GM23248 (cell line): ENCODE measurements at regions not wholly inside any gene's neighbourhood (a gene's known extent, or its start where the extent isn't known, plus 50 kb on each side); places are given as distances from the start of the nearest gene placed in this dataset.

ENCODE experiments used
- DNase-seq: peaks from one replicate; pipeline ENCODE4 v3.0.0-alpha.2; 2015
- H2AFZ ChIP-seq: fragments of 200-600 bp; sonication (generic); 2 replicates; pipeline ENCODE4 v1.6.1; 2016; ENCODE audit warnings: antibody characterized with exemption
- H3F3A ChIP-seq: fragments of 200-600 bp; sonication (generic); 2 replicates; pipeline ENCODE4 v1.6.1; 2016; ENCODE audit warnings: mild to moderate bottlenecking, antibody characterized with exemption, mixed run types; ENCODE audit not compliant: insufficient read depth
- H3K27ac ChIP-seq: fragments of 200-600 bp; sonication (generic); 2 replicates; pipeline ENCODE4 v1.5.1; 2016; ENCODE audit warnings: mild to moderate bottlenecking
- H3K27me3 ChIP-seq: fragments of 200-600 bp; sonication (generic); replicated peaks from 2 replicates; pipeline ENCODE4 v1.6.1; 2016; ENCODE audit warnings: mild to moderate bottlenecking; ENCODE audit not compliant: insufficient read depth
- H3K36me3 ChIP-seq: fragments of 200-600 bp; sonication (generic); 2 replicates; pipeline ENCODE4 v1.6.1; 2016; ENCODE audit warnings: low read depth, mild to moderate bottlenecking
- H3K4me1 ChIP-seq: fragments of 200-600 bp; sonication (generic); 2 replicates; pipeline ENCODE4 v1.6.1; 2016; ENCODE audit warnings: mild to moderate bottlenecking; ENCODE audit not compliant: insufficient read depth
- H3K4me2 ChIP-seq: fragments of 200-600 bp; sonication (generic); one replicate; pipeline ENCODE4 v1.6.1; 2016; ENCODE audit warnings: mild to moderate bottlenecking; ENCODE audit not compliant: unreplicated experiment
- H3K4me3 ChIP-seq: fragments of 200-600 bp; sonication (generic); 2 replicates; pipeline ENCODE4 v1.5.1; 2016; ENCODE audit warnings: mild to moderate bottlenecking
- H3K79me2 ChIP-seq: fragments of 200-600 bp; sonication (generic); 2 replicates; pipeline ENCODE4 v1.6.1; 2016; ENCODE audit warnings: mild to moderate bottlenecking; ENCODE audit not compliant: insufficient read depth
- H3K9ac ChIP-seq: fragments of 200-600 bp; sonication (generic); 2 replicates; pipeline ENCODE4 v1.6.1; 2016; ENCODE audit warnings: mild to moderate bottlenecking
- H3K9me2 ChIP-seq: fragments of 200-600 bp; sonication (generic); 2 replicates; pipeline ENCODE4 v1.6.1; 2016; ENCODE audit warnings: mixed run types, mild to moderate bottlenecking, moderate library complexity; ENCODE audit not compliant: insufficient read depth
- H3K9me3 ChIP-seq: fragments of 200-600 bp; sonication (generic); one replicate; pipeline ENCODE4 v1.6.1; 2017; ENCODE audit warnings: low read depth
- H4K20me1 ChIP-seq: fragments of 200-600 bp; sonication (generic); 2 replicates; pipeline ENCODE4 v1.6.0; 2016; ENCODE audit not compliant: insufficient read depth
- EZH2 ChIP-seq: fragments of 200-600 bp; sonication (generic); IDR thresholded peaks from 2 replicates; pipeline ENCODE4 v1.6.1; 2018; ENCODE audit warnings: antibody characterized with exemption, mild to moderate bottlenecking; ENCODE audit not compliant: insufficient read depth, poor library complexity, severe bottlenecking
- EZH2phosphoT487 ChIP-seq: fragments of 200-600 bp; sonication (generic); IDR thresholded peaks from 2 replicates; pipeline ENCODE4 v1.6.1; 2018; ENCODE audit warnings: antibody characterized with exemption, moderate library complexity, mild to moderate bottlenecking, low read depth; ENCODE audit not compliant: insufficient read depth
- WGBS, 2 experiments: methylation state at CpG; one replicate each; pipeline ENCODE4 v1.1.6; 2015 to 2017; ENCODE audit warnings: low lambda C conversion rate in 2 of 2, low coverage in 1 of 2; ENCODE audit errors: missing lambda C conversion rate in 2 of 2; 5-methylcytosine and 5-hydroxymethylcytosine counted together
- in situ Hi-C: fragments of 300-500 bp; cut with MboI; formaldehyde crosslinking; loops from 2 replicates; pipeline ENCODE4 v1.15.0; 2020

DNA sequence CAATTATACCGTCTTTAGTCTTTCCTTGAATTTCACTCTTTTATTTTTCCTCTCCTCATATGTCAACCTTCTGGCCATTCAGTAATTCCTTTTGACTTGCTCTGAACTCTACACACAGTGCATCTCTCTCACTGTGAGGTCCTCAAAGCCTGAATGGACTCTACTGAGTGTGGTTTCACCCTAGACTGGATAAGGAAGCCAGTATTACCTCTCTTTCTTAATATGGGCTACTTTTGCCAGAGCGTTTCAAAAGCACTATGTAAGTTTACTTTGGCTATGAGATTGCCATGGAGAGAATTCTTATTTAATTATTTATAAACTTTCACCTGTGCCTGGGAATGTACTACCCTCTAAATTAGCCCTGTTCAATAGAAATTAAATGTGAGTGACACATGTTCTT, 343.5 kb upstream of the DDHD1 start:
- DNase-seq, result no peak
- WGBS, 2 experiments, result 84 to 89% methylated on average over 2 of the region's 2 CpGs
- Histone ChIP-seq H3K4me1 (peaks cover 15% of the 10 kb centered on the region), H3K79me2 (no peaks in the 10 kb centered on the region), H3K9me3 (no peaks in the 10 kb centered on the region), H3K9me2 (no peaks in the 10 kb centered on the region), H2AFZ (no peak overlapping the region), H3K27ac (no peak overlapping the region), H3F3A (peaks cover 13% of the 10 kb centered on the region), H4K20me1 (no peaks in the 10 kb centered on the region), H3K9ac (no peak overlapping the region), H3K4me2 (no peak overlapping the region), H3K27me3 (no peaks in the 10 kb centered on the region), H3K4me3 (no peak overlapping the region), H3K36me3 (no peaks in the 10 kb centered on the region)
- in situ Hi-C loops, result no loop called here
- TF ChIP-seq EZH2phosphoT487, result no peak
- no peak for TF ChIP-seq EZH2

DNA sequence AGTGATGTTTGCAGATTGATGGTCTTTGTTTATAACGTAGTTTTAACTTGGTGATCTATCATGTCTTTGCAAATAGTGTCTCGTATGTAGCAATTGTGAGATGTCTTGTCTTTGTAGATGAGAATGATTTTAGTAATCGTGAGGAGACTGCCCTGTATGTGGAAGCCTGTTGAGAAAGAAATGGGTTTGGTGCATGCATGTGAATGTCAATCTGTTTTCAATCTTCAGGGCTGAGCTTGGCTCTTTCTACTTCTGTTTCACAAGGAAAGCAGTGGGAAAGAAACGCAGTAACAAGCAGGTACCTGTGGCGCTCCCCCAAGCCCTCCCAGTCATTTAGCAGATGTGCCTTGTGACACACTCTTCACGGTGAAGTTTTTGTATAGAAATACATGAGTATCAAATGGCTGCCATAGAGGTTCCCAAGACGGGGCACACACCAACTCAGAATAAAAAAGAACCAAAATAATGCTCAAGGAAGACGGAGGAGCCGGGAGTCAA, 342.8 kb upstream of the DDHD1 start:
- H4K20me1 ChIP-seq, result no peaks in the 10 kb centered on the region
- no peaks in the 10 kb centered on the region for H3K9me2 ChIP-seq
- H2AFZ ChIP-seq, result no peak overlapping the region
- 47 to 49% methylated on average over 8 to 9 of the region's 9 CpGs for WGBS, 2 experiments
- no peaks in the 10 kb centered on the region for H3K79me2 ChIP-seq
- no peaks in the 10 kb centered on the region for H3K36me3 ChIP-seq
- DNase-seq, result no peak
- in situ Hi-C loops, result no loop called here
- H3K4me2 ChIP-seq, result no peak overlapping the region
- TF ChIP-seq EZH2, result no peak
- TF ChIP-seq EZH2phosphoT487, result no peak
- peaks cover 13% of the 10 kb centered on the region for H3F3A ChIP-seq
- H3K9me3 ChIP-seq, result no peaks in the 10 kb centered on the region
- no peak overlapping the region for H3K4me3 ChIP-seq
- no peaks in the 10 kb centered on the region for H3K27me3 ChIP-seq
- H3K27ac ChIP-seq, result no peak overlapping the region
- H3K4me1 ChIP-seq, result peaks cover 15% of the 10 kb centered on the region
- H3K9ac ChIP-seq, result no peak overlapping the region

DNA sequence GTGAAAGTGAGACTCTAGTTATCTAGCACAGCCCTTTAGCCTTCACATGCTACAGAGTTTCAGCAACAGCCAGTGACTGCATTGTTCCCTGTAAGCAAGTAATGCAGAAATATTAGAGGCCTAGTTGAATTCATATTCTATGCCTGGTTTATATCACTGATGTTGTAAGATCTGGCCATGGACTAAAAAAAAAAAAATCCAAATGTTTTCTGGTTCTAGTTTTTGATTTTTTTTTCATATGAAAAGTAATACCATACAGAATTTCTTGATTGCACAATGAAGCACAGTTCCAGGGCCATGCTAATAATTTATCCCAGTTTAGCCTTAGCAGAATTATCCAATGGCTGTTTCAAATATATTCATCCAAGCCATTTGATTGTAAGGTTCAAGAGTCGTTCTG, 341.5 kb upstream of the DDHD1 start:
- no peak overlapping the region for H3K9ac ChIP-seq
- no peak overlapping the region for H3K27ac ChIP-seq
- H3K36me3 ChIP-seq, result no peaks in the 10 kb centered on the region
- WGBS, 2 experiments, result 16 to 24% methylated on average over 1 of the region's 1 CpG
- H2AFZ ChIP-seq, result no peak overlapping the region
- H3K27me3 ChIP-seq, result no peaks in the 10 kb centered on the region
- no peak overlapping the region for H3K4me3 ChIP-seq
- H3K4me2 ChIP-seq, result no peak overlapping the region
- TF ChIP-seq EZH2 (no peak), EZH2phosphoT487 (no peak)
- H3K9me2 ChIP-seq, result no peaks in the 10 kb centered on the region
- no peak for DNase-seq
- peaks cover 22% of the 10 kb centered on the region for H3F3A ChIP-seq
- no peaks in the 10 kb centered on the region for H4K20me1 ChIP-seq
- peaks cover 19% of the 10 kb centered on the region for H3K4me1 ChIP-seq
- no peaks in the 10 kb centered on the region for H3K79me2 ChIP-seq
- no peaks in the 10 kb centered on the region for H3K9me3 ChIP-seq
- in situ Hi-C loops, result no loop called here

DNA sequence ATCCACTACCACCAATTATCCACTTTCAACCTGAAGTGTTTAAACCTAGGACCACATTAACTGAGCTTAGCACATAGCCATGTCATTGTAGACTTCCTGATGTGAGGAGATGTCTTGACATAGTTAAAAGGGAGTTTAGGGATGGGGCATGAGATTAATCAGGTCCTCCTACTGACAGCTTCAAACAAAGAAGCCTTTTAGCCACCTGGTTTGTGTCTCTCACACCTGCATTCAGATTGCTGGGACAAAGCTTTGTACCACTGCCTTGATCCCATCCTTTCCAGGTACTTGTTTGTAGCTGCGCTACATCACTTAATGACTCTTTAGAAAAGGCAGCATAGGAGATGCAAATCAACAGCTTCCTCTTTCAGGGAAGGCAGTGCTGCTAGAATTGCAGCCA, 340.7 kb upstream of the DDHD1 start:
- Histone ChIP-seq H3K9ac (no peak overlapping the region), H3K4me1 (peaks cover 19% of the 10 kb centered on the region), H3K9me2 (no peaks in the 10 kb centered on the region), H3K36me3 (no peaks in the 10 kb centered on the region), H2AFZ (no peak overlapping the region), H3K4me2 (no peak overlapping the region), H3K27me3 (no peaks in the 10 kb centered on the region), H3K27ac (no peak overlapping the region), H4K20me1 (no peaks in the 10 kb centered on the region), H3K4me3 (no peak overlapping the region), H3K9me3 (no peaks in the 10 kb centered on the region), H3K79me2 (no peaks in the 10 kb centered on the region), H3F3A (peaks cover 22% of the 10 kb centered on the region)
- TF ChIP-seq EZH2phosphoT487 (no peak), EZH2 (no peak)
- in situ Hi-C loops, result no loop called here
- WGBS, 2 experiments, result 92 to 100% methylated on average over 1 of the region's 1 CpG
- no peak for DNase-seq

DNA sequence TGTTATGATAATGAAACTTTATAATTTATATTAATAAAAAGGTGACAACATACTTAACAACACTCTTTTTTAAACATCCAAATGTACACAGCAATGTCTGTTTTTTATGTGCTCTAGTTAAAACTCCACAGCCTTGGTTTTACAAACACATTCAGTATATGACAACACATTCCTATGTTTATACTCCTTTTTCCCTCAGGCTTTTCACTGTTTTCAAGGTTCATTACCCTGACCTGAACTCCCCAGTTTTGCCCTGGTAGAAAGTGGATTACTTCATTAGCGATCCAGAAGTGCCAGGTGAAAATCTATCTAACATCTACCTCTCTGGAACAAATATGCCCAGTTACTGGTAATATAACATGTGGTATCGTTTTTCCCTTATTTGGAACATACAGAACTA, 340.2 kb upstream of the DDHD1 start:
- no peaks in the 10 kb centered on the region for H3K27me3 ChIP-seq
- H3K27ac ChIP-seq, result no peak overlapping the region
- no peaks in the 10 kb centered on the region for H3K36me3 ChIP-seq
- H4K20me1 ChIP-seq, result no peaks in the 10 kb centered on the region
- H3K9me2 ChIP-seq, result no peaks in the 10 kb centered on the region; the same call in 1 of the 2 replicates
- no peak overlapping the region for H2AFZ ChIP-seq
- 70 to 85% methylated on average over 2 of the region's 2 CpGs for WGBS, 2 experiments
- no peaks in the 10 kb centered on the region for H3K9me3 ChIP-seq
- no peak for DNase-seq
- no peaks in the 10 kb centered on the region for H3K79me2 ChIP-seq
- H3F3A ChIP-seq, result peaks cover 22% of the 10 kb centered on the region
- H3K4me2 ChIP-seq, result no peak overlapping the region
- TF ChIP-seq EZH2 (no peak), EZH2phosphoT487 (no peak)
- in situ Hi-C loops, result no loop called here
- H3K4me1 ChIP-seq, result peaks cover 19% of the 10 kb centered on the region
- no peak overlapping the region for H3K4me3 ChIP-seq
- H3K9ac ChIP-seq, result no peak overlapping the region
